HUES64 (cell line): ENCODE measurements at regions not wholly inside any gene's neighbourhood (a gene's known extent, or its start where the extent isn't known, plus 50 kb on each side); places are given as distances from the start of the nearest gene placed in this dataset.
"Not testable (repeated sequence)": the region's sequence is repeated elsewhere in the genome, so short reads cannot be mapped to it uniquely, and the experiment has no call there.

Experiments
- H3K27ac ChIP-seq: 2 replicates; pipeline ENCODE4 v1.7.0; 2013; ENCODE audit warnings: low read depth, low read length, inconsistent platforms
- H3K27me3 ChIP-seq: 2 replicates; pipeline ENCODE4 v1.6.1; 2013; ENCODE audit warnings: mild to moderate bottlenecking, low read length; ENCODE audit not compliant: insufficient read depth
- H3K36me3 ChIP-seq: 2 replicates; pipeline ENCODE4 v1.6.1; 2013; ENCODE audit warnings: mild to moderate bottlenecking, low read length; ENCODE audit not compliant: insufficient read depth
- H3K4me1 ChIP-seq: 2 replicates; pipeline ENCODE4 v1.6.1; 2013; ENCODE audit warnings: mild to moderate bottlenecking, low read length, moderate library complexity; ENCODE audit not compliant: insufficient read depth
- H3K4me3 ChIP-seq: 2 replicates; pipeline ENCODE4 v1.5.1; 2013; ENCODE audit warnings: mild to moderate bottlenecking, low read length, moderate library complexity
- H3K9ac ChIP-seq: 2 replicates; pipeline ENCODE4 v1.6.1; 2013; ENCODE audit warnings: mild to moderate bottlenecking, low read depth, low read length
- H3K9me3 ChIP-seq: 2 replicates; pipeline ENCODE4 v1.6.1; 2013; ENCODE audit warnings: low read depth, low read length; ENCODE audit not compliant: insufficient read depth
- WGBS: fragments of 150-250, 120-280 bp; methylation state at CpG from one replicate; pipeline ENCODE4 v1.1.7; 2013; ENCODE audit warnings: missing lambda C conversion rate; 5-methylcytosine and 5-hydroxymethylcytosine counted together

GRCh38 chr4:131302108-131302507 is 1847.0 kb upstream of the PCDH10 start:
- H3K9me3 ChIP-seq, result no peaks in the 10 kb centered on the region
- no peak overlapping the region for H3K4me3 ChIP-seq
- no peaks in the 10 kb centered on the region for H3K4me1 ChIP-seq
- H3K27me3 ChIP-seq, result no peaks in the 10 kb centered on the region
- no peak overlapping the region for H3K9ac ChIP-seq
- H3K27ac ChIP-seq, result no peak overlapping the region
- 90% methylated on average over 4 of the region's 4 CpGs for WGBS
- H3K36me3 ChIP-seq, result no peaks in the 10 kb centered on the region

GRCh38 chr4:131304686-131305085 is 1844.4 kb upstream of the PCDH10 start:
- H3K27ac ChIP-seq, result no peak overlapping the region

GRCh38 chr4:131309628-131310027 is 1839.5 kb upstream of the PCDH10 start:
- 100% methylated on average over 1 of the region's 1 CpG for WGBS

More at GRCh38 chr4:131304686-131305085, 1844.4 kb upstream of the PCDH10 start:
- no peak overlapping the region for H3K9ac ChIP-seq
- H3K36me3 ChIP-seq, result no peaks in the 10 kb centered on the region
- H3K4me1 ChIP-seq, result no peaks in the 10 kb centered on the region
- no peaks in the 10 kb centered on the region for H3K27me3 ChIP-seq
- H3K4me3 ChIP-seq, result no peak overlapping the region
- no peaks in the 10 kb centered on the region for H3K9me3 ChIP-seq
- WGBS, result 76% methylated on average over 2 of the region's 2 CpGs

GRCh38 chr4:131316086-131316485 is 1833.0 kb upstream of the PCDH10 start:
- no peaks in the 10 kb centered on the region for H3K9me3 ChIP-seq
- no peaks in the 10 kb centered on the region for H3K36me3 ChIP-seq
- H3K4me3 ChIP-seq, result no peak overlapping the region
- no peaks in the 10 kb centered on the region for H3K4me1 ChIP-seq
- H3K27me3 ChIP-seq, result no peaks in the 10 kb centered on the region
- no peak overlapping the region for H3K27ac ChIP-seq
- 88% methylated on average over 3 of the region's 3 CpGs for WGBS
- no peak overlapping the region for H3K9ac ChIP-seq

More at GRCh38 chr4:131309628-131310027, 1839.5 kb upstream of the PCDH10 start:
- Histone ChIP-seq H3K4me1 (no peaks in the 10 kb centered on the region), H3K9ac (no peak overlapping the region), H3K36me3 (no peaks in the 10 kb centered on the region), H3K9me3 (no peaks in the 10 kb centered on the region), H3K4me3 (no peak overlapping the region), H3K27me3 (no peaks in the 10 kb centered on the region), H3K27ac (no peak overlapping the region)

- H3K4me3 ChIP-seq, result no peak overlapping the region
- H3K9me3 ChIP-seq, result no peaks in the 10 kb centered on the region
- WGBS, result 100% methylated on average over 1 of the region's 2 CpGs
- H3K27me3 ChIP-seq, result no peaks in the 10 kb centered on the region
- H3K27ac ChIP-seq, result no peak overlapping the region
- H3K4me1 ChIP-seq, result no peaks in the 10 kb centered on the region
- no peaks in the 10 kb centered on the region for H3K36me3 ChIP-seq
- no peak overlapping the region for H3K9ac ChIP-seq
Measured at GRCh38 chr4:131337936-131338335, 1811.2 kb upstream of the PCDH10 start.

- no peaks in the 10 kb centered on the region for H3K36me3 ChIP-seq
Measured at GRCh38 chr4:131339137-131339536, 1810.0 kb upstream of the PCDH10 start.

GRCh38 chr4:131344761-131345160 is 1804.3 kb upstream of the PCDH10 start:
- Histone ChIP-seq H3K4me3 (no peak overlapping the region), H3K27me3 (no peaks in the 10 kb centered on the region), H3K9ac (no peak overlapping the region), H3K27ac (no peak overlapping the region), H3K9me3 (no peaks in the 10 kb centered on the region), H3K36me3 (no peaks in the 10 kb centered on the region), H3K4me1 (peaks cover 42% of the 10 kb centered on the region)
- WGBS, result 69% methylated on average over 2 of the region's 2 CpGs

More at GRCh38 chr4:131339137-131339536, 1810.0 kb upstream of the PCDH10 start:
- WGBS, result 90% methylated on average over 1 of the region's 2 CpGs
- no peaks in the 10 kb centered on the region for H3K4me1 ChIP-seq
- H3K27ac ChIP-seq, result no peak overlapping the region
- no peaks in the 10 kb centered on the region for H3K27me3 ChIP-seq
- no peak overlapping the region for H3K9ac ChIP-seq
- H3K9me3 ChIP-seq, result no peaks in the 10 kb centered on the region
- no peak overlapping the region for H3K4me3 ChIP-seq

- Histone ChIP-seq H3K36me3 (no peaks in the 10 kb centered on the region), H3K27me3 (no peaks in the 10 kb centered on the region), H3K9me3 (peaks cover 7% of the 10 kb centered on the region; the same call in 1 of the 2 replicates), H3K4me3 (no peak overlapping the region), H3K27ac (no peak overlapping the region), H3K9ac (no peak overlapping the region), H3K4me1 (peaks cover 43% of the 10 kb centered on the region)
- WGBS, result 89% methylated on average over 2 of the region's 2 CpGs
Measured at GRCh38 chr4:131347816-131348215, 1801.3 kb upstream of the PCDH10 start.

- H3K4me3 ChIP-seq, result no peak overlapping the region
- peaks cover 43% of the 10 kb centered on the region for H3K4me1 ChIP-seq
- WGBS, result 88% methylated on average over 2 of the region's 2 CpGs
- H3K9me3 ChIP-seq, result peaks cover 7% of the 10 kb centered on the region; the same call in 1 of the 2 replicates
- H3K27me3 ChIP-seq, result no peaks in the 10 kb centered on the region
- H3K9ac ChIP-seq, result no peak overlapping the region
- no peak overlapping the region for H3K27ac ChIP-seq
- no peaks in the 10 kb centered on the region for H3K36me3 ChIP-seq
Measured at GRCh38 chr4:131348263-131348662, 1800.8 kb upstream of the PCDH10 start.

- H3K27me3 ChIP-seq, H3K4me3 ChIP-seq, H3K9me3 ChIP-seq, H3K36me3 ChIP-seq, H3K27ac ChIP-seq, H3K9ac ChIP-seq: not testable (repeated sequence)
- 97% methylated on average over 19 of the region's 19 CpGs for WGBS
- H3K4me1 ChIP-seq, result peaks cover 13% of the 10 kb centered on the region
Measured at GRCh38 chr4:131352371-131352770, 1796.7 kb upstream of the PCDH10 start.

GRCh38 chr4:131366714-131367113 is 1782.4 kb upstream of the PCDH10 start:
- no peak overlapping the region for H3K9ac ChIP-seq
- 98% methylated on average over 2 of the region's 3 CpGs for WGBS
- H3K4me3 ChIP-seq, result no peak overlapping the region
- H3K36me3 ChIP-seq, result no peaks in the 10 kb centered on the region
- H3K4me1 ChIP-seq, result no peaks in the 10 kb centered on the region
- no peaks in the 10 kb centered on the region for H3K27me3 ChIP-seq
- H3K27ac ChIP-seq, result no peak overlapping the region
- no peaks in the 10 kb centered on the region for H3K9me3 ChIP-seq

GRCh38 chr4:131367441-131367840 is 1781.7 kb upstream of the PCDH10 start:
- no peaks in the 10 kb centered on the region for H3K9me3 ChIP-seq
- WGBS, result 100% methylated on average over 2 of the region's 2 CpGs

More at GRCh38 chr4:131367441-131367840, 1781.7 kb upstream of the PCDH10 start:
- Histone ChIP-seq H3K9ac (no peak overlapping the region), H3K4me3 (no peak overlapping the region), H3K27me3 (no peaks in the 10 kb centered on the region), H3K4me1 (no peaks in the 10 kb centered on the region), H3K36me3 (no peaks in the 10 kb centered on the region), H3K27ac (no peak overlapping the region)
